Left colon (tissue), 2 donors: ENCODE measurements at regions not wholly inside any gene's neighbourhood (a gene's known extent, or its start where the extent isn't known, plus 50 kb on each side); places are given as distances from the start of the nearest gene placed in this dataset.
A peak's percentile ranks its signal among the peaks of the same experiment; 100 is the strongest.
"Not testable (repeated sequence)": the region's sequence is repeated elsewhere in the genome, so short reads cannot be mapped to it uniquely, and the experiment has no call there.

Source experiments
- ATAC-seq: fragments of 200-7000 bp; cut with Tn5 transposase; one replicate; pipeline ENCODE4 v1.9.1; 2020; ENCODE audit warnings: mild to moderate bottlenecking, moderate library complexity
- DNase-seq, 2 donors: peaks; one replicate each; pipeline ENCODE4 v3.0.0-alpha.2; 2020
- intact Hi-C, 2 donors: fragments of 100-400 bp; cut with DNase I in 1 of 2; cut with micrococcal nuclease in 1 of 2; formaldehyde crosslinking; loops; one replicate each; pipeline versions ENCODE4 v1.11.2 to v1.14.0; 2022; cut with DNase I, micrococcal nuclease
- donor health status: DM: no; HTN: no; CAD: no.
- donor health status: DM: yes; HTN: yes; CAD: no.

GRCh38 chr1:213513006-213513405, 462.0 kb downstream of the RPS6KC1 start:
- intact Hi-C loops, result no loop called here
- ATAC-seq, result no peak
- DNase-seq, result no peak

- ATAC-seq, DNase-seq, intact Hi-C loops: not testable (repeated sequence)
Observed at GRCh38 chr1:213514408-213515179, 463.6 kb downstream of the RPS6KC1 start.

- no peak for DNase-seq
- intact Hi-C loops, result no loop called here
- ATAC-seq, result peak; percentile 68
Observed at GRCh38 chr1:213519098-213519497, 468.1 kb downstream of the RPS6KC1 start.

GRCh38 chr1:213521206-213521605, 466.6 kb upstream of the PROX1 start:
- DNase-seq (no peak), ATAC-seq (peak; percentile 17)
- intact Hi-C loops, result no loop called here

- intact Hi-C loops, result no loop called here
- DNase-seq (no peak), ATAC-seq (no peak)
Observed at GRCh38 chr1:213523781-213524398, 463.9 kb upstream of the PROX1 start.

- no peak for ATAC-seq
- no peak for DNase-seq
- intact Hi-C loops, result no loop called here
Observed at GRCh38 chr1:213526306-213526705, 461.5 kb upstream of the PROX1 start.

GRCh38 chr1:213530611-213531320, 457.0 kb upstream of the PROX1 start:
- no peak for DNase-seq
- intact Hi-C loops, result no loop called here
- no peak for ATAC-seq

- intact Hi-C loops, result no loop called here
- DNase-seq (no peak), ATAC-seq (no peak)
Observed at GRCh38 chr1:213531369-213532310, 456.1 kb upstream of the PROX1 start.

- intact Hi-C loops, result no loop called here
- no peak for ATAC-seq
- DNase-seq, result no peak
Observed at GRCh38 chr1:213533125-213533524, 454.6 kb upstream of the PROX1 start.

GRCh38 chr1:213535679-213536078, 452.1 kb upstream of the PROX1 start:
- intact Hi-C loops, result no loop called here
- no peak for ATAC-seq

GRCh38 chr1:213538251-213538650, 449.5 kb upstream of the PROX1 start:
- intact Hi-C loops, result no loop called here
- no peak for ATAC-seq
- no peak for DNase-seq

More at GRCh38 chr1:213535679-213536078, 452.1 kb upstream of the PROX1 start:
- no peak for DNase-seq

- intact Hi-C loops, result no loop called here
- ATAC-seq (no peak), DNase-seq (no peak)
Observed at GRCh38 chr1:213539464-213539863, 448.3 kb upstream of the PROX1 start.

- DNase-seq, result no peak
- ATAC-seq, result no peak
- intact Hi-C loops, result no loop called here
Observed at GRCh38 chr1:213541641-213542040, 446.1 kb upstream of the PROX1 start.

- intact Hi-C loops, DNase-seq, ATAC-seq: not testable (repeated sequence)
Observed at GRCh38 chr1:213545181-213545580, 442.6 kb upstream of the PROX1 start.

- no peak for ATAC-seq
- DNase-seq, result no peak
Observed at GRCh38 chr1:213549982-213550381, 437.8 kb upstream of the PROX1 start.

GRCh38 chr1:213550804-213551203, 437.0 kb upstream of the PROX1 start:
- DNase-seq (no peak), ATAC-seq (no peak)
- intact Hi-C loops, result no loop called here

More at GRCh38 chr1:213549982-213550381, 437.8 kb upstream of the PROX1 start:
- intact Hi-C loops, result no loop called here

- no peak for ATAC-seq
- intact Hi-C loops, result no loop called here
Observed at GRCh38 chr1:213552045-213552444, 435.7 kb upstream of the PROX1 start.

GRCh38 chr1:213560226-213560625, 427.5 kb upstream of the PROX1 start:
- DNase-seq (no peak), ATAC-seq (no peak)
- intact Hi-C loops, result no loop called here

More at GRCh38 chr1:213552045-213552444, 435.7 kb upstream of the PROX1 start:
- no peak for DNase-seq

- intact Hi-C loops, result no loop called here
- peak; percentile 17 for ATAC-seq
Observed at GRCh38 chr1:213561870-213562269, 425.9 kb upstream of the PROX1 start.

More at GRCh38 chr1:213561870-213562269, 425.9 kb upstream of the PROX1 start:
- DNase-seq, result no peak
